Colon (tissue), 2 donors: ENCODE measurements at regions not wholly inside any gene's neighbourhood (a gene's known extent, or its start where the extent isn't known, plus 50 kb on each side); places are given as distances from the start of the nearest gene placed in this dataset.

ENCODE experiments used
- FAIRE-seq: peaks from 2 replicates; lab custom pipeline; 2012; peaks lifted over from hg19 to GRCh38; lab: Jason Lieb, UNC
- donor health status: control.
- donor health status: control.

DNA sequence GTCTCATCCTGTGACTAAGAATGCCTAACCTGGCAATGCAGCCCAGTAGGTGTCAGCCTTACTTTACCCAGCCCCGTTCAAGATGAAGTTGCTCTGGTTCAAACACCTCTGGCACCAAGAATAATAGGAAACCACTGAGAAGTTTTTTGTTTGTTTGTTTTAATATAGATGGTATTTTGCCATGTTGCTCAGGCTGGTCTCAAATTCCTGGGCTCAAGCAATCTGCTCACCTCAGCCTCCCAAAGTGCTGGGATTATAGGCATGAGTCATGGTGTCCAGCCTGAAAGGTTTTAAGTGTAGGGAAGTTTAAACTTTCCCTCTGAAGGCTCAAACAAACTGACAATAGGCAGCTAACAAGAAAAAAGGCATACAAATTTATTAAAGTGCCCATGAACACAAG, 51.2 kb upstream of the ABCC4 start:
- FAIRE-seq: no peak

DNA sequence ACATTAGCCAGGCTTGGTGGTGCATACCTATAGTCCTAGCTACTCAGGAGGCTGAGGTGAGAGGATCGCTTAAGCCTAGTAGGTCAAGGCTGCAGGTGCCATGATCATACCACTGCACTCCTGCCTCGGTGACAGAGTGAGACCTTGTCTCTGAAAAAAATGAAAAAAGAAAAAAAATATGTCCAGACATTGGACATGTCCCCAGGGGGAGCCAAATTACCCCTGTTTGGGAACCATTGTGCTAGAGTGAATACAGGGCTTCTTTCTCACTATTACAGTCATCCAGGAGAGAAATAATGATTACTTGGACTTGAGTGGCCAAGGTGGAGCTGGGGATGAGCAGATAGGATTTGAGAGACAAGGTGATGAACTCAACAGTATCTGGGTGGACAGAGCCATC, 52.9 kb upstream of the ABCC4 start:
- no peak for FAIRE-seq

- FAIRE-seq: no peak
Measured at GRCh38 chr13:95354680-95355487, 53.6 kb upstream of the ABCC4 start.

DNA sequence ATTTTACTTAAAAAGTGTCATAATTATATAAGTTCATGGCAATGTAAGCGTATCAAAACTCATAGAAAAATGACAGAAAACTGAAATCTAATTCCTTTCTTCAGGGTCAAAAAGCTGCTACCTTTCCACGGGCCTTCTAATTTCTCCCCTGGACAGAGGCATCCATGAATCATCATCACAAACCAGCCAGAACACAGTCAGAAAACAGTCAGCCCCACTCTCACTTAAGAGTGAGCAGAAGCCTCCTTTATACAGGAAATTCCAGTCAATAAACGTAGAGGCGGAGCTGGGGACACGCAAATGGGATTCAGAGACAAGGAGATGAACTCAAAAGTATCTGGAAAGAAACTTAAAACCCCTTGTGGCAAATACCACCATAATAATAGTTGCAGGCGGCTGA, 54.2 kb upstream of the ABCC4 start:
- FAIRE-seq: no peak

- FAIRE-seq: no peak
Measured at GRCh38 chr13:95356916-95357315, 55.7 kb upstream of the ABCC4 start.

DNA sequence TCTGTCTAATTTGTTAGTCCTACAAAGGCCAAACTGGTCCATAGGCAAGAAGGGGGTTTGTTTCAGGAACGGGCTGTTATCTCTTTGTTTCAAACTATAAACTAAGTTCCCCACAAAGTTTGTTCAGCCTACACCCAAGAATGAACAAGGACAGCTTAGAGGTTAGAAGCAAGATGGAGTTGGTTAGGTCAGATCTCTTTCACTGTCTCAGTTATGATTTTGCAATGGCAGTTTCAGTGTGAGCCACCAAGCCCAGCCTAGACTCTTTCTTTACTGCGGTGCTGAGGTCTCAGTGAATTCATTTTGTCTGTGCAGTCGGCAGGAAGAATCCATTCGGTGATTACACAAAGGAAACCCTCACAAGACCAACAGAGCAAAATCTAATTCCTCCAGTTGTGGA, 56.6 kb upstream of the ABCC4 start:
- FAIRE-seq: no peak

GRCh38 chr13:95360052-95360451, 58.8 kb upstream of the ABCC4 start:
- no peak for FAIRE-seq

- no peak for FAIRE-seq
Measured at GRCh38 chr13:95360464-95361097, 59.3 kb upstream of the ABCC4 start.

DNA sequence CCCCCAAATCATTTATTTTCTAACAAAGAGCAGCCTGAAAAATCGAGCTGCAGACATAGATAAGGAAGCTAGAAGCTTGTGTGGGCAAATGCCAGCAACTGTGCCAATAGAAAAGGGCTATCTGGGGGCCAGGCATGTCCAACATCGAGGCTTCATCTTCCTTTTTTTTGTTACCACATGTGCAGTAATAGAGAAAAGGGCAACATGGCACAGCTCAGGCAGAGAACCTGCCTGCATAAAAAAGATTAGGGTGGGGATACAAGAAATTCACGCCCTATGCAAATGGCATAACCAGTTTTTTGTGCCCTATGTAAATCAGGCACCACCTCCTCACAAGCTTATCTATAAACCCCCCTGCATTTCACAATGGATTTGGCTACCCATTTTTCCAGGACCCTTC, 60.4 kb upstream of the ABCC4 start:
- FAIRE-seq: no peak

DNA sequence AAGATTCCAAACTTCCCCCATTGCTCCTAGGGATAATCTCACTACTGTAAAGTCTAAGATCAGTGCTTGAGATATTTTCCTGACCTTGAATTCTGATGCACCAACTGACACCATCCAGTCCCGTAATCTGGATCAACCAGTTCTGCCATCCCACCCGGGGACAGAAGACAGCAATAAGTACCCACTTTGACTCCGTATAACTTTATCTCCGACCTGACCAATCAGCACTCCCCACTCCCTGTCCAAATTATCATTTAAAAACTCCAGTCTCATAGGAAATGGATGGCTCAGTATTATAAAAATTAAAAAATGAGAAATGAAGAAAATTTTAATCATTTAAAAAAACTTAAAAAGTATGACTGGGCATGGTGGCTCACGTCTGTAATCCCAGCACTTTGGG, 61.4 kb upstream of the ABCC4 start:
- no peak for FAIRE-seq

GRCh38 chr13:95367309-95367843, 66.1 kb upstream of the ABCC4 start:
- no peak for FAIRE-seq

- no peak for FAIRE-seq
Measured at GRCh38 chr13:95368998-95369397, 67.7 kb upstream of the ABCC4 start.

- no peak for FAIRE-seq
Measured at GRCh38 chr13:95375706-95376105, 74.5 kb upstream of the ABCC4 start.

- FAIRE-seq: no peak
Measured at GRCh38 chr13:95378603-95379002, 77.4 kb upstream of the ABCC4 start.

DNA sequence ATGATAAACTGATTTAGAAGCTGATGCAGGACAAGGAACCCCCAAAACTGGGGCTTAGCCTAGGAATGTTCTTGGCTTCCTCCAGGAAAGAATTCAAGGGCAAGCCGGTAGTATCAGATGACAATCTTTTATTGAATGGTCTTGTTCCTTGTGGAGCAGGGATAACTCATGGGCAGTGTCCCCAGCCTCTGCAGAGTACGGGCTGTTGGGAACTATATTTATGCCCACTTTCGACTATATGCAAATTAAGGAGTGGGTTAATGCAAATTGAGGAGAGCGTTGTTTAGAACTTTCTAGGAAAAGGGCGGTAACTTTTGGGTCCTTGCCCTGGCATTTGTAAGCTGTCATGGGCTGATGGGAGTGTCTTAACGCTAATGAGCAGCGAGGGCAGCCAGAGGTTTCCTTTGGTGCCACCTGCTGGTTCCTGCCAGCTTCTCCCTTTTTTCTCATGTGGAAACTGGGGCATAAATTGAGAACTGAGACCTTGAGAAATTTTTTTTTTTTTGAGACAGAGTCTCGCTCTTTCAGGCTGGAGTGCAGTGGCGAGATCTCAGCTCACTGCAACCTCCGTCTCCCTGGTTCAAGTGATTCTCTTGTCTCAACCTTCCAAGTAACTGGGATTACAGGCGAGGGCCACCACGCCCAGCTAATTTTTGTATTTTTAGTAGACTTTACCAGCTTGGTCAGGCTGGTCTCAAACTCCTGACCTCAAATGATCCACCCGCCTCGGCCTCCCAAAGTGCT, 79.4 kb upstream of the ABCC4 start:
- no peak for FAIRE-seq

DNA sequence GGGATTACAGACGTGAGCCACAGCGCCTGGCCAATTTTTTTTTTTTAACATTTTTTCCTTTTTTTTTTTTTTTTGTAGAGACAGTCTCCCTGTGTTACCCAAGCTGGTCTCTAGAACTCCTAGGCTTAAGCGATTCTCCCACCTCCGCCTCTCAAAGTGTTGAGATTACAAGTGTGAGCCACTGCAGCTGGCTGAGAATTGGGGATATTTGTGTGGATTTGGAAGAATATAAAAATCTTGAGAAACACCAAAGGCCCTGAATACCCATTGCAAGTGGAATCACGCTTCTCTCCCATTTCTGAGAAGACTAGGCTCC, 79.9 kb upstream of the ABCC4 start:
- no peak for FAIRE-seq

DNA sequence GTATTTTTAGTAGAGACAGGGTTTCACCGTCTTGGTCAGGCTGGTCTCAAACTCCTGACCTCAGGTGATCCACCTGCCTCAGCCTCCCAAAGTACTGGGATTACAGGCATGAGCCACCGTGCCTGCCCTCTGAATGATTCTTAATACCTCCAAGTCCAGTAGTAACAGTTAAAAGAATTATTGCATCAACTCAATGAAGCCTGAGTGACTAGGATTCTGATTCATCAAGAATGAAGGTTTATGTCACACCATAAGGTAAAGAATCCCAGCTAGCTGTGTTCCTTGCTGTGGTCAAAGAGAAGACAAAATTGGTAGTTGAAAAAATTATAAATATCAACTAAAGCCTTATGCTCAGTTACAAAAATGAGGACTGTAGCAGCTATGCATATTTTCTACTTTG, 81.2 kb upstream of the ABCC4 start:
- no peak for FAIRE-seq

DNA sequence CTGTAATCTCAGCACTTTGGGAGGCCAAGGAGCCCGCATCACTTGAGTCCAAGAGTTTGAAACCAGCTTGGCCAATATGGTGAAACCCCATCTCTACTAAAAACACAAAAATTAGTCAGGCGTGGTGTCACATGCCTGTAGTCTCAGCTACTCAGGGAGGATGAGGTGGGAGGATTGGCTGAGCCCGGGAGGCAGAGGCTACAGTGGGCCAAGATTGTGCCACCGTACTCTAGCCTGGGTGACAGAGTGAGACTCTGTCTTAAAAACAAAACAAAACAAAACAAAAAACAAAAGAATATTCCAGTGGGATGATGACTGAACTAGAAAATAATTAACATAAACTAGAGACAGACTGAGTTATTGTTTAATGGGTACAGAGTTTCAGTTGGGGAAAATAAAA, 81.7 kb upstream of the ABCC4 start:
- FAIRE-seq: no peak

DNA sequence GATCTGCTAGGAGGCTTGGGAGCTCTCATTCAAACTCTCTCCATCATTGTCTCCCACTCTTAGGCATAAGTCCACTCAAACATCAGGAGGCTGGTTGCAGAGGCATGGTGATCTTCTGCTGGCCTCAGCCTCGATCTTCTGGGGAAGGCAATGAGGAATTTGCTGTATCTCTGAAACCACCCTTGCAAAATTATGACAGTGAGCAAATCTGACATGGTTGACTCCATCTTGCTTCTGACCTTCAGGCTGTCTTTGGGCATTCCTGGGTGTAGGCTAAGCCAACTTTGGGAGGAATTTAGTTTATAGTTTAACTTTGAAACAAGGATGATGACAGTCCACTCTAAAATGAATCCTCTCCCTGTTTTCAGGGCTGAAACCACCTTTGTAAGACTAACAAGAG, 84.1 kb upstream of the ABCC4 start:
- no peak for FAIRE-seq

- FAIRE-seq: no peak
Measured at GRCh38 chr13:95385798-95386197, 84.5 kb upstream of the ABCC4 start.

- FAIRE-seq: no peak
Measured at GRCh38 chr13:95386370-95386769, 85.1 kb upstream of the ABCC4 start.

DNA sequence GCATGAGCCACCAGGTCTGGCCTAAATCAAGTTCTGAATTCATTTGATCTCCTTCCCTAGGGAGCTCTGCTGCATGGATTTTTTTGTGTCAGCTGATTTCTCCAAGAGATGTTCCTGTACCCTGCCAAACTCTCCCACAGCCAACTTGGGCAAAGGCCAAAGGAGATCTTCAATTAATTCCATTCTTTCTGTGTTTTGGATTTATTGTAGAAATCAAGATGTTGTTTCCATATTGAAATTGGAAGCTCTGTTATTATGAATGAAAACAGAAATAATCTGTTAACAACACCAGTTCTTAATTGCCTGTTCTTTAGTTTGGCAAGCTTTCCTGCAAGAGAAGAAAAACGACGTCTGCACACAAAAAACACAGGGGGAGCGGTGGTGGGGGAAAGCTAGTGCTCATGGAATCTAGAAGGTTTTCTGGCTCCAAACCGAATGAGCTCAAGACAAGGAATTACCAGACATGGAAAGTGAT, 86.5 kb upstream of the ABCC4 start:
- FAIRE-seq: no peak

GRCh38 chr13:95388420-95389079, 87.3 kb upstream of the ABCC4 start:
- FAIRE-seq: no peak
